Endometrium (tissue), 2 donors: ENCODE measurements at regions not wholly inside any gene's neighbourhood (a gene's known extent, or its start where the extent isn't known, plus 50 kb on each side); places are given as distances from the start of the nearest gene placed in this dataset.

Source experiments
- FAIRE-seq: peaks from 2 replicates; lab custom pipeline; 2012; peaks lifted over from hg19 to GRCh38; lab: Jason Lieb, UNC
- donor health status: control.
- donor health status: control.

DNA sequence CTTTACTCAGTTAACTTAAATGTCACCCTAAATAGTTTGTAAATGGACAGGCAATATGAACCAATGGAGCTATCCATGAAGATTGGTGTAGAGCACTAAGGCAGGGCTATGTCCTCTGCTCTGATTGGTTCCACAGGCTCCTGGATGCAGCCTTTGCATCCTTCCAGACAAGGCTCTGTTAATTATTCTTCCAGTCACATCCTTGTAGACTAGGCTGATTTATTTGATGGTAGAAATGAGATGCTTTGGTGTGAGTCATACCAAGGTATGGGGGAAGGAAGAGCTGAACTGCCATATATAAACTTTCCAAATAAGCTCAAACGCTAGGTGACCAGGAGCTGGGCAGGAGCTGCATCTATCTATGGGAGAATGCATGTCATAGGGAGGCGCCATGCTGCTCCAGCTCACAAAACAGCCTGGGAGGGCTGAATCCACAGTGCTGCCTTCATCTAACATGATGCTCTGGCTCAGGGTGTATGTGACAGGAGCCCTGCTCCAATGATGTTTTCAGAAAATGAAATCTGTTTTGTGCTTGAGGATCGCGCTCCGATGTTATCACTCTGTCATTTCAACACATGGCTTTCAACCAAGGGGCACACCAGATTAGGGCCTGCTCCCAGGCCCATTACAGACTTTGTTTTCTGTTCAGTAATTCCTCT, 818.0 kb upstream of the ZNF608 start:
- no peak for FAIRE-seq

DNA sequence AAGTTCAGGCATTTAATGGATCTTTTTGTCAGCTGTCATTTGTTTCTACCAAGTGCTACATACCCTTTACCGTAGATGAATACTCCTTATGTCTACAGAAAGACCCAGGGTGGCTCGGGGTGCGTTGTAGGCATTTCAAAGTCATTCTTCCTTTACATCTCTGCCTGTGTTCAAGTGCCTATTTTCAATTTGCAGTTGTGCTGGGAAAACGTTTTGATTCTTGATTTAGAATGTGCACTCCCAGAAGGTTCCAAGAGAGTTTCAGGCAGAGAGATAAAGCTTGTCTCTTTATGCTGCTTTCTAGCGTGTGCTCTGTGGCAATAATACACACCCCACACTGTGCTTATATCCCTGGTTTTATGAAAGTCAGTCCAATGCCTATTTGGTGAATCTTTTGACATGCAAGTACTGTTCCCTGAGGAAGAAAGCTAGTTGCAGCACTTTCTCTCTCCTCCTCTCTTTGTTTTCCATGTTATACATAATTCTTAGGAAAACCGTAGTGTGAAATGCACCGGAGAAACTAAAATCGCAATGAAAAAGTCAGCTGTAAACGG, 828.1 kb upstream of the ZNF608 start:
- FAIRE-seq, result no peak

DNA sequence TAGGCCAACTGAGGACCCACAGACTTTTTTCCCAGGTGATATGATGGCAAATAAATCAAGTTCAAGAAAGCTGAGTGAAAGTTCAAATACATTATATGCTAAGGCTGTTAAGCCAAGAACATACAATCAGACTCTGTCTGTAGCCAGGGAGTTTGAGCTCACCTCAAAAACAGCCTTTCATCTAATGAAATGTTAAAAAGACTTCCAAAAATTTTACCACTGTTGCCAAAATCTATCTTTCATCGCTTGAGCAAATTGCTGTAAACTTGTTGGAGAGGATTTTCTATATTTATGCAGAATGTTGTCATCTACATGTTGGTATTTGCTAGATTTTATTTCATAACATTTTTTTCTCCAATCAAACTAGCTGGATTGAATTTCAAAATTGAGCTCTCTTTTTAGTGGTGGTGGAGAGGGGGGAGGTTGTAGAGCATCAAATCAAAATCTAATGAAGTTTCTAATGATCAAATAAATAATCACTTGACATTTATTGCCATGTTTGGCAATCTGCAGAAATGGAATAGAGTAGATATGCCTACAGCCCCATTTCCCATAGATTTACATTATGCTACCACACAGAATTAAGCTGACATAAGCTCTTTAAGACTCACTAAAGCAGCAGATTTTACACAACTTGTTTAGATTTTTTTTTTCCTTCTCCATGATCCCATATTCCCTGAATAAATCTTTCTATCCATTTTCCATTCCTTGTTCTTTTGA, 828.9 kb upstream of the ZNF608 start:
- no peak for FAIRE-seq

DNA sequence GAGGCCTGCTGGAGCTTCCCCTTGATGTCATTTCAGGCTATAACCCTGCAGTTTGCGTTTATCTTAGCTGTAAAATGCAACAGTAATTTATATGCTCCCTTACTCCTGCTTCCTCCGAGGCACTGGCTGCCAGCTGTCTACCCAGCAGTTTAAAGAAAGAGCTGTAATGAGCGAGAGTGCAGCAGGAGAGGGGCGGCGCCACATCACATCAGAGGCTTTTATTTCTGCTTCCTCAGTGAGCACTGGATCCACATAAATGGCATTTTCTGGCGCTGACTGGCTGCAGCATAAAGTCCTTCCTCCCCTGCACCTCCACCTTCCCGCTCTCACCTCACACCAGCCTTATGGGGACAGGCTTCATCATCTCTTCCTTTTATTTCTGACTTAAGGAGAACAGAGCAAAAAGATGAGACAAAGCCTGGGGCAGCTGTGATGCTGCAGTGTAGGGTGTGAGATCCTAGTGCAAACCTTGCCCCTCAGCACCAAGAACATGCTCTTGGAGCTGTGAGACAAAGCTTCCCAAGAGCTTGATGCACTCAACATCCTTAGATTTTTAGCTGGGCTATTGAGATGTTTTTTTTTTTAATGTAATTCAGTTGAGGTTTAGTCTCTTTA, 829.6 kb upstream of the ZNF608 start:
- no peak for FAIRE-seq

DNA sequence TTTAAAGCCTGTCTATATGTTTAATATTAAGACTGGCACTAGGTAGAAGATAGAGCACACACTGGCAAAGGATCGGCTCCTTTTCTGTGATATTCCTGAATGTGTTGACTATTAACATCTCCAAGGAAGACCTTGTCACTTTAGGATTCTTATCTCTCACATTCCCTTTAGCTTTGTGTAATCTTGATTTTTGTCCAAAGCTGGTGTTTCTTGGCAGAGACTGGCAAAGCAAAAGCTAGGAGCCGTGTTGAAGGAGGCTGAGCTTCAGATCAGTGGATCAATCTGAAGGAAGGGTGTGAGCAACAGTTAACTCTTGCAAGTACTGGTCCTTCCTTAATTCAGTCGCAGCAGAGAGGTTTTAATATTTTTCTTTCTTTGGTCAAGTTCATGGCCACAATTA, 830.4 kb upstream of the ZNF608 start:
- no peak for FAIRE-seq

DNA sequence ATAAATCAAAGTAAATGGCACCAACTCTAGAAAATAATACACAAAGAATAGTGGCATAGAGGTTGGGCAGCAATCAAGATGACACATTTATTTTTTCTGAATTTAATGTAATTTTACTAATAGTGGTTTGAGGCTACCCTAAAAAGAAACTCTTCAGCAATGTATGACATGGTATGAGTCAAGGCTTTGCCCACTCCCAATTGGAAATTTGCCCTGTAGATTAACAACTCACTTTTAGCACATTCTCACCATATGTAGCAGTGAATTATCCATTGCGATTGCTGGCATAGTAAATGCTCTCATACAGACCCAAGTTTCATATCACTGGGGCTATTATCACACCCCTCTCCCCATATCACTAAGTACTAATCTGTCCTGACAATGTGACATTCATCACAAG, 832.1 kb upstream of the ZNF608 start:
- FAIRE-seq, result no peak

DNA sequence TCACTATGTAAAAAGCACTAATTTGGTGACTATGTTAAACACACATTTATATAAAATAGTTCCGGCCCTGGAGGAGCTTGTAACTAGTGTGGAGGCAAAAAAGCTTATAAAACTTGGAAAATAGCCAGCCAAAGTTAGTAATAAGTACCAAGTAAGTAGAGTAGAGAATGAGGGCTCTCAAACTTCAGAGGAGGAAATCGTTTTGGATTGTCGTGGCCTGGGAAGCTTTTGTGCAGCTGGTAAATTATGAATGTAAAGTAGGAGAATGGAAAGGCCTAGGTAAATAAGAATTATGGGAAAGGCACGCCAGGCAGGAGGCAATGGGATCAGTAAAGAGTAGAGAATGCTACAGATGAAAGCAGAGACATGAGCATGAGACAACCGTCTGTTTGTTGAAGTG, 832.7 kb upstream of the ZNF608 start:
- no peak for FAIRE-seq

DNA sequence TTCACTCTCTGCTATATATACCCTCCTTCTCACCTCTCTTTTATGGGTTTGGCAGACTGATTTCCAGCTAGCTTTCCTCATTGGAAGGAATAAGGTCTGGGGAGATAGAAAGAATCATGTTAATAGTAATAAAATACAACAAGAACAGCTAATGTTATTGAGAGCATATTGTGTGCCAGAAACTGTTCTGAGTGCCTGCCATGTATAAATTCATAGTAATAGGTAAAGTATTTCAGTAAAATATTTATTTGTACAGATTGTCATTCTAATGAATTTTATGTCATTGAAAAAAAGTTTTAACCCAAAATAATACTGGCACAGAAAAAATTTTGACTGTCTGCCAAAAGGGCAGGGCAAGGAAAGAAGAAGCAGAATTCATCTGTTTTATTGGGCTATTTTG, 834.9 kb upstream of the ZNF608 start:
- no peak for FAIRE-seq

DNA sequence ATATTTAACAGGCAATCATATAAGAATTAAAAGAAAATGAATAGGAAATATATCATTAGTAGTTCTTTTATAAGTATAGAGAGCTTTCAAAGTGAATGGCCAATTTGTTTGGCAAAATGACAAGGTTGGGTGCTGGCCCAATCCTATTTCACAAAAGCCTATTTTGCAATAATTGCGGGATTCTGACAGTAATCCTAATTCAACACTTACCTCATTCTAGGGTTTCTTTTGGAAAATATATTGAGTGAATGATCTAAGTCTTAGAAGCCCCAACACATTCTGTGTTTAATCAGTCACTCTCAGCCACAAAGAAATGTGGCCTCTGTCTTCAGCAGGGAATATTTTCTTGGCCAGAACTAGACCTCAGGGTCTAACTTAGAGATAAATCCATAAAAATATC, 835.9 kb upstream of the ZNF608 start:
- no peak for FAIRE-seq

DNA sequence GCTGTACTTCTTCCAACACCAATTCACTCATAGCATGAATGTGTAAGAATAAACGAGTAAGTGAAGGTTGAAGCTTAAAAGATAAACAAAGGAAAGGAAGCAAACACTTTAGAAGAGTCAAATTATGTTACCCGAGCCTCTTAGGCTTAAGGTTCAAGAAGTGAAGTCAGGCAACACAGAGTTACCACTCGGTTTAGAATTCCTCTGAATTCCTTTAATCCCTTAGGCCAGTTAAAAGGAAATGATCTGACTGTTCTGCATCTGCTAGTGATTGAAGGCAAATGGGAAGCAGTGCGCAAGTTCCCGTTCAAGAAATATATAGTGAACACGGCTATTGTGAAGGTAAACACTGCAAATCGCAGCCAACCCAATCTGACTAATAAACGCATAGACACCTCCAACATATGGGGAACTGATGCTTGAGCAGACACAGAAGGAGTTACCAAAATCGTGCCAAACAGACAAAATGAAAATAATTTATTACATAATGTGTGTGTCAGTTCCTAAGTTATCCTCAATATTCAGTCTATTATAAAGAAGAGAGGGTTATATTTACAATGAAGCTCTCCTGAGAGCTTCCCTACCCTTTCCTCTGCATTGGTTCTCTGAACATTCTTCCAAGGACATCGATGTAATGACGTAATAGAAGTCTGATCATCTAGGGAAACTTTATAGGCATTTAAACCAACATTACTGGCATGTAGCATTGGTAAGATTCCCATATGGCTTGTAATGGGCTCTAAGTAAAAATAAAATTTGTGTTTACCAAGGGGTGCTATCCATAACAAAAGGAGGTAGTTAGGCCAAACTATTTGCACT, 837.1 kb upstream of the ZNF608 start:
- no peak for FAIRE-seq

DNA sequence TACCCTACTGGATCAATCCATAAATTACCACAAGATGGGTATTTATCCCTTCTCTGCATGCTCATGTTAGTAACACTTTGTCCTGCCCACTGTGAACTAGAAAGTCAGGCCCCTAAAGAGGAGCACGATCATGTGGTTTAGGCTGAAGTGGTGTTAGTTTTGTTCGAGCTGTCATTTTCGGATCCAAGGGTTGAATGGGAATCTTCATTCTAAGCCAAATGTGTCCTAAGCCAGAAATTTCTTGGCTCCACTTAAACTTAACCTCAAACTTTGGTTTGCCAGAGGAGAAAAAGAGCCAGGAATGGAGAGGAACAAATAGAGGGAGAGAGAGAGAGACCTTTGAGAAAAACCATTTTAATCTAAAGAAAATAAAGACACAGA, 837.7 kb upstream of the ZNF608 start:
- FAIRE-seq, result no peak

DNA sequence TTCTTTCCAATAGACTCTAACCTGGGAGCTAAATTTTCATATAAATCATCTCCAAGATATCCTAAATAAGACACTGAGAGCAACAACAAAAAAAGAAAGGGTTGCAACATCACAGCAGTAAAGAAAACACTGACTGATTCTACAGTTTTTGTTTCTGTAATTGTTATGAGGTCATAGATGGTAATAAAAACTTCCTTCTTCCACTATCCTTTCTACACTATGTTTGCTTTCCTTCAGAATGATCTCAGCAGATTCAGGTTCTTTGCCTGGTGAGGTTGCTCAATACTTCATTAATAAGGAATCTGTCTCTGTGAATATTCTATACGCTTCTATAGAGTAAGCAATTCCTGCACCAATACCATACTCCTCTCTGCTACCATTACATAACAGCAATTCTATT, 835.6 kb upstream of the GRAMD2B start:
- peak; percentile 12 for FAIRE-seq

DNA sequence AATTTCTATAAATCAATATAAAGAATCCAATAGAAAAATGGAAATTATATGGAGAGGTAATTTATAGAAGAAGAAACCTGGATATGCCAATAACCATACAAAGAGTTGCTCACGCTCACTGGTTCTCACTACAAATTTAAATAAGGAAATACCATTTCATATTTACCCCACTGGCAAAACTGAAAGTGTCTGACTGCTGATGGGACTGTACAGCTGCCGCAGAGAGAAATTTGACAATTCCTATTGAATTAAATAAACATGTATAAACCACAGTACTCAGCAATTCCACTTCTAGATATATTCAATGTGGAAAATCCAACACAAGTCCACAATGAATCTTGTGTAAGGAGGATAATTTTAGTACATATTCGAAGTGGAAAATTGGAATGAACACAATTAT, 830.4 kb upstream of the GRAMD2B start:
- no peak for FAIRE-seq

DNA sequence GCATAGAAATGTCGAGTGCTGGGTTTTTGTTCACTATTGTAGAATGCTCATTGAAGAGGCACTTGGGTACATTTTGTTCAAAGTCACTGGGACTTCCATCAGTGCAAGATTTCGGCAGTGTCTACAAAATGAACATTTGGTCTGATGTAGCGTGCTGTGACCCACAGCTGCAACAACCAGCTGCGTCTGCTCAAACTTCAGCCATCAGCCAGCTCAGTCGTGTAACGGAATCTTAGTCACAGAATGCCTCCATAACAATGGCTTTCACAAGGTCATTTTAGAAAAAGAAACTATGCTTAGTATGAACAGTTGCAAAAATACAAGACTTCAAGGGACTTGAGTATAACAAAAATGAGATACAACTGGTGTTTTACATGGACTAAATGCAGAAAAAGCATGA, 828.1 kb upstream of the GRAMD2B start:
- FAIRE-seq, result no peak

DNA sequence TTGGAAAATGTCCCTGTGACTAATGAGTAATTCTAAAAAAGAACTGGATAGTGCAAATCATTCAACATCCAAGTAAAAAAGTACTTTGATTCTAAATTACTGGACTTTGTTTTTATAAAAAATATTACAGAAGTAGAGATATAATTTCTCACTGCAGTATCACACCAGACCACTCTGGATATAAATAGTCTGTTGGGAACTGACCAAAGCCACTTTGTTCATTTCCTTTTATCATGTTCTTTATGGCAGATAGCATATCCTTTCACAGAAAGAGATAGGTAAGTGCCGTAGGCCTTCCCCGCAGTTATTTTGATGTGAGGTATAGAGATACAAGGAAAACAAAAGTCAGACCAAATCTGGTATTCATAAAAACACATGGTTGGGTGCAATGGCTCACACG, 827.4 kb upstream of the GRAMD2B start:
- no peak for FAIRE-seq

DNA sequence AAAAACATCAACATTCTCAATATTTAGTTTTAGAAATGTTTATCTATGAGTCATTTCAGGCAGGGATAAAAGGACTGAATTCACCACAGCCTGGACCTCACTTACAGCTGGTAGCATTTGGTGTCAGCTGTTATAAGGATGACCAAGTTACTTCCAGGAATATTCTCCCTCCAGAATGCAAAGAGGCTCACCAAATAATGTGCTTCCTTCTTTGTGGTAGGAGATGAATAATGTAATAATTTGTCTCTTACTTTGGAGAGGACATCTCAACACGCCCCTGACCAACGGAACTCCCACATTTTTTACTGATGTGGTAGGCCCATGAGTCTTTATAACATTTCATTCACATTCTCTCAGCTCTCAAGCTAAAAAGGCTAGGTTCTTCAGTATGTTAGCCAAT, 825.9 kb upstream of the GRAMD2B start:
- no peak for FAIRE-seq

DNA sequence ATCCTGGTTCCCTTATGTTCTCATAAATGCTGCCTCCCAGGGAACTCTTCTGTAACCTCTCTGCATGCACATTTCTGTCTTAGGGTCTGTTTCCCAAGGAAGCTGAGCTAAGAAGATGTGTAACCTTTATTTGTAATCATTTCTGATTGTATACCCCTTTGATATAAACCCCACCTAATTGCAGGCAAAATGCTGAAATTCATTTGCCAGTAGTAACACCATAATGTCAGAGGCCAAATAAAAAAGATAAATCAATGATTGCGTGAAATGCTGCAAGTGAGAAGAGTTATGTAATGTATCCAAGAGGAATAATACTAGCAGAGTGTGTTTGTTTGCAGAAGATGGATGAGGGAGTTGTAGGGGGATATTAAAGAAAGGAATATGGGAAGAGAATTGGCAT, 822.6 kb upstream of the GRAMD2B start:
- FAIRE-seq, result no peak

DNA sequence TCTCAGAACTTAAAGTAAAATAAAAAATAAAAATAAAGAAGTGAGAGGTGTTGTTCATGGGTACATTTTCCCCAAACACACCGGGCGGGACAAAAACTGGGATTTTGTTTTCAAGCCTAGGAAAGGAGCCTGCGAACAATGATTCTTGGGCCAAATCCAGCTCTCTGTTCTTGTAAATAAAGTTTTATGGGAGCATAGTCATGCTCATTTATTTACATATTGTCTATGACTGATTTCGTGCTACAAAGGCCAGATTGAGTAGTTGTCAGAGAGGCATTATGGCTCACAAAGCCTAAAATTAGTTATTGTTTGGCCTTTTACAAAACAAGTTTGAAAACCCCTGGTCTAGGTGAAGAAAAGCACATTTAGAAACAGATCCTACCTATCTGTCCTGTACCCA, 821.0 kb upstream of the GRAMD2B start:
- FAIRE-seq, result no peak

DNA sequence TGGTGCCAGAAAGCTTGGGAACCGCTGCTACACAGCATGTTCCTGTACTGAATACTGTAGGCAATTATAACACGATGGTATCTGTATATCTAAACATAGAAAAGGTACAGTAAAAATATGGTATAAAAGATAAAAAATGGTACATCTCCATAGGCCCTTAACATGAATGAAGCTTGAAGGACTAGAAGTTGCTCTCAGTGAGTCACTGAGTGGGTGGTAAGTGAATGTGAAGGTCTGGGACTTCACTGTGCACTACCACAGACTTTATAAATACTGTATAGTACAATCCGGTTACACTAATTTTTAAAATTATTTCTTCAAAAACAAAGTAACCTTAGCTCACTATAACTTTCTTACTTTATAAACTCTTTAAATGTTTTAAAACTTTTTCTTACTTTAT, 819.9 kb upstream of the GRAMD2B start:
- FAIRE-seq, result no peak

DNA sequence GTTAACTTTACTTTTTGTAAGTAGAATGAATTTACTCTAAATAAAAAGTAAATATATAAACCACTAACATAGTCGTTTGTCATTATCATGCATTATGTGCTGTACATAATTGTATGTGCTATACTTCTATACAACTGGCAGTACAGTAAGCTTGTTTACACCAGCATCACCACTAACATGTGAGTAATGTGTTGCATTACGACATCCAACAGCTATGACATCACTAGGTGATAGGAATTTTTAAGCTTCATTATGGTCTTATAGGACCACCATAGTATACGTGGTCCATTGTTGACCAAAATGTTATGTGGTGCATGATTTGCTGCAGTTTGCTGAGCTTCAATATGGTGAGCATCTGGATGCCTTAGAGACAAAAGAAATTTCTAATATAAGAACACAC, 819.1 kb upstream of the GRAMD2B start:
- FAIRE-seq, result no peak

DNA sequence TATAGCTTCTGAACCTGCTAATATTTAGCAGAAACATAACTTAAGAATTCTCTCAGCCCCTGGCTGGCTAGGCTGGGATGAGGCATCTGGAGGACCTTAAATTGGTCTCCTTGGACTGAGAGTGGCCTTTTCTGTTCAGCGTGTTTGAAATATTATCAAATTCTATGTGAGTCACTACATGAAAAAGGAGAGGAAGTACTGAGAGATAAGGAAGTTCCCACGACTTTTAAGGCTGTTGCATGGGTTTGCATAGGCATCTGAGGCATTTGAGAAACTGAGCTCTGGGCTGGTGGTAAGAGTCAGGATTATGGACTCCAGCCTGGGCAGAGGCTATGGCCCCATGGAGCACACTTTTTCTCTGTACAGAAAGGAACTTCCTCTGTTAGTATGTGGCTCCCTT, 816.2 kb upstream of the GRAMD2B start:
- no peak for FAIRE-seq

DNA sequence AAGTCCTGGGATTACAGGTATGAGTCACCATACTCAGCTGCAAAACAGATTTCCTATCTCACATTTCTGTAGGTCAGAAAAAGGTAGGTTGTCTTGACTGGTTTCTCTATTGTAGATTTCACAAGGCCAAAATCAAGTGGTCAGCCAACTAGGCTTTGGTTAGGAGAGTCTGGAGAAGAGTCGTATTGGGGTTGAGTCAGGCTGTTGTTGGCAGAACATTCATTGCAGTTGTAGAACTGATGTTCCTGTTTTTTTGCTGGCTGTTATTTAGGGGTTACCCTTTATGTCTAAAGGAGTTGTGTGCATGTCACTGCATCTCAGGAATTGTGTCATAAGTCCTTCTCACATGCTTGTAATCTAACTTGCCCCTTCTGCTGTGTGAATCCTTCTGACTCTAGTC, 814.2 kb upstream of the GRAMD2B start:
- no peak for FAIRE-seq

DNA sequence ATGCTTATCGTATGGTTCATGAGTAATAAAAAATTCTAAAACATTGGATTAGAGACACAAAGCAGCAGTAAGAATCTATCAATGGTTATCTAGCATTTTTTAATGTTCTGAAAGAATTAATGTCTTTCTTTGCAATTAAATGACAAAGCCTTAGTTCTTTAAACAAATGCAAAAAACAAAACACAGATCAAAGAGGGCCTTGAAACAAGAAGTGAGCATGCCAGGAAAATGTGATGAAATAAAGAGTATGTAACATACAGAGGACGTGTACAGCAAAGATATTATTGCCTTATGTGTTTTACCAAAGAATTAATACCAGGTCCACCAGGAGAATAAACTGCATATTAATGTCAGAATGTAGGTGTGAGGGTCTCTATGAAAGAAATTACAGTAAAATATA, 812.3 kb upstream of the GRAMD2B start:
- peak; percentile 41 for FAIRE-seq
